GM18868 (cell line): ENCODE measurements at regions not wholly inside any gene's neighbourhood (a gene's known extent, or its start where the extent isn't known, plus 50 kb on each side); places are given as distances from the start of the nearest gene placed in this dataset.
"Not testable (repeated sequence)": the region's sequence is repeated elsewhere in the genome, so short reads cannot be mapped to it uniquely, and the experiment has no call there.

Source experiments
- ATAC-seq: cut with Tn5 transposase; IDR thresholded peaks from one replicate; pipeline ENCODE4 v1.9.1; 2021; ENCODE audit warnings: mild to moderate bottlenecking, moderate library complexity; ENCODE audit not compliant: unreplicated experiment

- ATAC-seq, result no peak
These were observed 77.0 kb upstream of the ATL2 start for GRCh38 chr2:38454081-38454480.

- not testable (repeated sequence) for ATAC-seq
These were observed 74.7 kb upstream of the ATL2 start for GRCh38 chr2:38451778-38452177.

GRCh38 chr2:38450509-38450908 lies 73.4 kb upstream of the ATL2 start:
- no peak for ATAC-seq

DNA sequence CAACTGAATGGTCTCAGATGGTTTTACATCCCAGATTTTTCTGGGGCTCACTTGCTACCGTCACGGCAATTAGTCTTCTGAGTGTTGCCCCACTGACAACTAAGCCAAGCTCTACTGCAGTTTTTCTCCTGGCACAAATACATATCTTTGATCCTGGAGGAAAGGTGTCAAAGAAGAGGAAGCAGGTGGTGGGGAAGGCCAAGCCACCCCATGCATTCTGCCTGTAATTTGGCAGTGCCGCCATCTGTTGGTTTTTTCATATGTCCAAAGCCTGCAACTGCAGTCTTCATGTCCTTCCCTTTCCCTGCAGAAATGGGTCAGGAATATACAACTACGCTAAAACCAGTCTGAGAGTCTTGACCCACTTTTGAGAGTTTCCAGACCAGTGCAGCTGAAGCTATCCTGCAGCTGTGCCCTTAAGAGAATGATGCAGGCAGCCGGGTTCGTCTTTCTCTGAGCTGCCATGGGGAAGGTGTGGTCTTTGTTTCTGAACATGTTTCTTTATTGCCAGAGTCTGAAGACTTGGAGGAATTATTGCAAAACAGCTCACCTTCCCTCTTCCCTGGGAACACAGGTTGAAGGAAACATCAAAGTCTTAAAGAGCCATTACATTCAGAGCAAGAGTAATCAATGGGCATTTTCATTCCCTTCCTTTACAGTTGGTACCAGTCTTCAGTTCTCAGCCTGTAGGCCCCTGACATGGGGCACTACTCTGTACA lies 71.8 kb upstream of the ATL2 start:
- ATAC-seq, result no peak

DNA sequence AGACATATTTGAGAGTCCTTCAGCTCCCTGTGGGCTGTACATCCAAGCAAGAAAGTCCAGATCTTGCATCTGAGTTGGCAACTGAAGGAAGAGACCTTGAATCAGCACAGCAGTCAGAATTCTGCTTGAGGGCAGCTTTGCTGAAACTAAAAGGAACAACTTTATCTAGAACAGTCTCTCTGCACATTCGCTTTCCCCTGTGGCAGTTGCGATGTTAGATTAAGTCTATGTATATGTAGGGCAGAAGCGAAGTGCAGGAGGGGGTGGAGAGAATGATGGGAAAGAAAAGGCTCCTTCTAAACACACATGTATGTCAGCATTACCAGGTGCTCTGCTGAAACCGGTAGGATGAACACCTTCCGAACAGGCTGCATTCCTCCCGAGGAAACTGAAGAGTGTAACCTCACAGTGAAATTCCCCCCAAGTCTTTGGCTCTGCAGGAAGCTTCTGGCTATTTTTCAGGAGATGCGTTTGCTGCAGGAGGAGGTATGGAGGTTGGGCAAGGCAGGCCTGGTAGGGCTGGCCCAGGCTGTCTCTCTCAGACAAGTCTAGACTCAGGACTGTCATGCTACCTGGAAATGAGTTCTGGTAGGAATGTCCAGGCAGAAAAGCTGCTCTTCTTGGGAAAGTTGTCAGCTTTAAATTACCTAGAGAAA lies 70.0 kb upstream of the ATL2 start:
- no peak for ATAC-seq

- ATAC-seq, result no peak
These were observed 69.3 kb upstream of the ATL2 start for GRCh38 chr2:38446418-38446817.

- no peak for ATAC-seq
These were observed 67.2 kb upstream of the ATL2 start for GRCh38 chr2:38444247-38444646.

DNA sequence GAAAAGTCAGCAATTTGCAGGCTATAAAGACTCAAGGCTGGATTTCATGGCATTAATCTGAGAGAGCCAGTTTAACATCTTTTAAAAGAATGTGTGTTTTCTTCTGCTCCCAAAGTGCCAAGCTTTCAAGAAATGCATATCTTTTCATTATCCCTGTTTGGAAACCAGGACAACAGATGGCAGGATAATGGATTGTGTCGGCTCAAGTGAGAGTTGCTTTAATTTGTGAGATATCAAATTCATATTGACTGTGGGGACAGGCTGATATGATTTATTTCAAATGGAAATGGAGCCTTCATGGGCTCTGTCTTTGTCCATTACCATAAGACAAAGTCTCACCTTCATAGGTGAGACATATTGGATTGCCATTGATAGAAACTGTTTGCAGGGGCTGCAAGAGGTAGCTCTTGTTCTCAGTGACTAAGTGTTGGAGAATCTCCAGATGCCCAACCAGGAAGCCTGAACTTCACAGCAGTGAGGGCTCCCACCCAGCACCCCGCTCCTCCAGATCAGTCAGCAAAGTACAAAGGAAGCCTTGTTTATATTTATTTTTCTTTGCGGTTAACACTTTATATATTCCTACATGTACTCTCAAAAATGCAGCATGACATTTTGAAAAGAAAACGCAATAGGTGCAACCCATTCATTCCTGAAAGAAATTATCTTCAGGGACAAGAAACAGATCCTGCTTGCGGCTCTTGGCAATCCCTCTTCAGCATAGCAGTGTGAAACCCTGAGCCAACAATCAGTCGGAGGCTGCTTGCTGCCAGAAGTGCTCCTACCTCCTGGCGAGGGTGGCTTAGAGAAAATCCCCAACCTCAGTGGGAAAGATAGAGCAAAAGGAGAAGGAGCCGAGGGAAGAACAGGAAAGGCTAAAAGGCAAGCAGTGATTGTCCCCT lies 65.8 kb upstream of the ATL2 start:
- ATAC-seq, result no peak

DNA sequence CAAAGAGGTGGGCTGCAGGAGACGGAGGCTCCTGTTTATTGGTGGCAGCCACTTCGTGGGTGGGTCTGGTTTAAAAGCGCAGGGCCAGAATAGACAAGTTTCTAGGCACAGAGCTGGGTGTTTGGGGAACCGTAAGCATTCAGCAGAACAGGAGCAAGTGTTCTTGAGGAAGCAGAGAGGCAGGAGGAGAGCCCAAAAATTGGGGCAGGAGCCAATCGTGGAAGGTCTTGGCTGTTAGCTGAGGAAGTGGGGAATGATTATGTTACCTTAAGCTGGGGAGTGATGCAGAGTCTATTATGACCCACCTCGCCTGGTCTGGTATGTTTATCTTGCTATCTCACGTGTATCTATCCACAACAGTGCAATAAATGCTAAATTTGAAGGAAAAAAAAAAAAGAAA lies 64.3 kb upstream of the ATL2 start:
- no peak for ATAC-seq

- no peak for ATAC-seq
These were observed 63.6 kb upstream of the ATL2 start for GRCh38 chr2:38440655-38441054.

DNA sequence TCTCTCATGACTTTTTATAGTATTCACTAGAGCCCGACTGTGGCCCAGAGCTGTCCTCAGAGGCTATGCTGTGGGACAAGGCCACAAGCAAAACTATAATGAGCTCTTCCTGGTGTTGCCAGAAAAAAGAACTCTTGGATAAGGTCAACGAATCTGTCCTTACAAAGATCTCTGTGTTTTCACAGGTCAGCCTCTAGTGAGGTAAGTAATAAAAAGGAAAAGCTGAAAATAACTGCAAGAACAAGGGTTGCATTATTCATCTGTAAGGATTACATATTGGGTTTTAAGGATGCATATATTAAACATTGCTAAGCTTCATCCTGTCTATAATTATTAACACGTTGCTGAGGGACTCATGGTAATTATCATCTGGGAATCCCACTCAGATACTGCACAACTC lies 62.8 kb upstream of the ATL2 start:
- no peak for ATAC-seq

DNA sequence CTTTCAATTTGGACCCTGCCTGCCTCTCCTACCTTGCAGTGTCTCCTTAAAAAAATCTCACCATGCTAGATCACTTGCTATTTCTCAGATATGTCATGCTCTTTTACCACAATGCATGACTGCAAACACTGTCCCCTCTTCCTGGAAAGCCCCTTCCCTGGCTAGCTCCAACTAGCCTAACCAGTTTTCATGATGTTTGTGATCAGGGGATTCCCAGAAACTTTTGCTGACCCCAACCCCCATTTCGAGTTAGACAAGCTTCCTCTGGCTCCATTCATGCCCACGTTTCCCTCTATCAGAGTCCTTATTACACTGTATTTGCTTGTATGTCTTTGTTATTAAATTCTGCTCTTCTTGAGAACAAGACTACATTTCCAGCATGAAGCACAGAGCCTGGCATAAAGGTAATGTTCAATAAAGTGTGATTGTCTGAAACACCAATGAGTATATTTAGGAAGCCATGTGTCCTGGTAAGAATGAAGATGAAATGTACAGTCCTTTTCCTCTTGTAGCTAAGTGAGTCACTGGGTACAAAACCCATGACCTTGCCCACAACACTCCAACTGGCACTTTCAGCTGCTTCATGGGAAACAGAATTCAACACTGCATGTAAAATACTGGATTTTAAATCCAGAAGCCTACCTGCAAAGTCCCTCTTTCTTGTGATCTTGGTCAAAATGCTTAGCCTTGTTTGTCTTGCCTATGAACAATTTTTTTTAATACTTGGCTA lies 62.0 kb upstream of the ATL2 start:
- ATAC-seq, result peak; percentile 92

DNA sequence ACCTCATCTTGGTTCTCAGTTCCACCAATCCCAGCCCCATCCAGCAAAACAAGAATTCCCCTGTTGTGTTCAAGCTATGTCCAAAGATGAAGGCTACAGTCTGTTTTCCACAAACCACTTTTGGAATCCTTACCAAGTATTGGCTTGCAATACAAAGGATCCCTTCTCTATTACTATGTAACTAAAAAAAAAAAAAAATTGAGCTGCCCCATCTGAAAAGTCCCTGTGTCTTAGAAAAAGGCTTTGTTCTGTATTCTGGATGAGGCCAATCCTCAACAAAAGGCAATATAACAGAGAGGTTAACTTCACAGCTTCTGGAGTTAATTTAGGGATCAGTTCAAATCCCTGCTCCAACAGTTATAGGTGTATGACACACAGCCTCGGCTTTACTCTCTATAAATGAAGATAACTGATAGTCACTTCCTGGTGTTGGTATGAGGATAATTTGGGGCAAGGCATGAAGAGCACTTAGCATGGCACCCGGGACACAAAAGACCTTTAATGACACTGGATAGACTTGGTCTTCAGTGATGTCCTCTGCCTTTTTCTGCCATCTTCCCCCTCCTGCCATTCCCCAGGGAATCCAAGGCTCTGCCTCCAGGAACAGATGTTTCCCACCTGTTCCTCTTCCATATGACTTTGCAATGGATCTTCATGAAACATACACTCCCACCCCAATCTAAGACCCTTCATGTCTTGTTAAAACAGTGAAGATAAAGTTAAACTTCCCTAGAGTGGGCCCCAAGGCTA lies 61.2 kb upstream of the ATL2 start:
- ATAC-seq, result no peak

DNA sequence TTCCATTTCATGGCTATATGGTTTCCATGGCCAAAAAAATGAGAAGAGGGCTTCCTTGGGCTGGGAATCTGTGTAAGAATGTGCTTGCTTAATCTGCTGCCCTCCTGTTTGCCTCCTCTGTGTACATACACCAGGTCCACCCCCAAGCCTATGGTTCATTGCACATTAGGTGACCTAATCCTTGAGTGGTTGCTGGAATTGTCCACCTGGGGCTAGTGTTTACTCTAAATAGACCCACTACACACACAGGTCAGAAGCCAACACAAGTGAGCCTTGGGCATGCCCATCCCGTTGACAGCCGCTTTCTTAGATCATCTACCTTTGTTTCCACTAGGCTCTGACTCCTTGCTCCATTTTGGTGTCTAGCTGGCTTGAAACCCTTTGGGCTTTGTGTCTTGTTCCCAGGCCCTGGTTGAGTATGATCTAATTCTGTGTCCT lies 59.2 kb upstream of the ATL2 start:
- no peak for ATAC-seq

DNA sequence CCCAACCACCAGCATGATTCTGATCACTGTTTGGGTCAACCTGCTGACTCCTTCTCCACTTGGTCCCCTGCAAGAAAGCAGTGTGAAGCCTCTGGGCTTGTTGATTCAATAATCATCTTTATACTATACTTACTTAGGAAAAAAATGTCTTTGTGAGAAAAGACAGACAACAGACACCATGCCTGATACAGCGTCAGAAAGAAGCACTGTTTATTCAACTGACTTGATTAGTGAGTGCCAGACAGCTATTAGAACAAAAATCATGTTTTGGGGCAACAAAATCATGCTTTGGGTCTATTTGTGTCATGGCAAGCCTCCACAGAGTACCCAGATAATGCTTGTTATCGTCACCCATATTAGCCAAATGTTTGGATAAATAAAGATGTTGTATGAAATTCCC lies 58.7 kb upstream of the ATL2 start:
- ATAC-seq, result no peak

DNA sequence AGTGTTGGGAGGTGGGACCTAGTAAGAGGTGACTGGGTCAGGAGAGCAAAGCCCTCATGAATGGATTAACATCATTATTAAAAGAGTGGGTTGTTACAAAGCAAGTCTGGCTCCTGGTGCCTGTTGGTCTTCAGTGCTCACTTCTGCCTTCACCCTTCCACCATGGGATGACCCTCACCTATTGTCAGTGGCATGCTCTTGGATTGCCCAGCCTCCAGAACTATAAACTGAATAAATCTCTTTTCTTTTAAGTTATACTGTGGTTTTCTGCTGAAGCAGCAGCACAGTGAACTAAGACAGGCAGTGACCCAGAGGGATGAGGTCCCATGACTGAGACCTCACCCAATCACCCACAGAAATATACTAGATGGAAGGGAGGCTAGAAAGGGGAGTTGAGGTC lies 57.5 kb upstream of the ATL2 start:
- no peak for ATAC-seq

DNA sequence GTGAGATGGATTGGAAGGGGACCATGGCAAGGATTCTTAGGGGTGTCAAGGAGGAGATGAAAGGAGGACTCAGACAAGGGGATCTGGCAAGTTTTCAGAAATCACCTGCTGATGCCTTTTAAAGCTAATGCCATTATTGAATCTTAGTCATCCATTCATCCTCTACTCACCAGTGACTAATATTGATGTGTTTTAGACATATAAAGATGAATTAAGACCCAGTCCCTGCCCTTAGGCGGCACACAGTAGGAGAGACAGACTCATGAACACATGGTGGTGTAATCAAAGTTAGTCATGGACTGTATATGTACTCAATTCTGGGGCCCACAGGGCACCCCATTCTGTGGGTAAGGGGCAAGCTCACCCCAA lies 56.5 kb upstream of the ATL2 start:
- no peak for ATAC-seq

DNA sequence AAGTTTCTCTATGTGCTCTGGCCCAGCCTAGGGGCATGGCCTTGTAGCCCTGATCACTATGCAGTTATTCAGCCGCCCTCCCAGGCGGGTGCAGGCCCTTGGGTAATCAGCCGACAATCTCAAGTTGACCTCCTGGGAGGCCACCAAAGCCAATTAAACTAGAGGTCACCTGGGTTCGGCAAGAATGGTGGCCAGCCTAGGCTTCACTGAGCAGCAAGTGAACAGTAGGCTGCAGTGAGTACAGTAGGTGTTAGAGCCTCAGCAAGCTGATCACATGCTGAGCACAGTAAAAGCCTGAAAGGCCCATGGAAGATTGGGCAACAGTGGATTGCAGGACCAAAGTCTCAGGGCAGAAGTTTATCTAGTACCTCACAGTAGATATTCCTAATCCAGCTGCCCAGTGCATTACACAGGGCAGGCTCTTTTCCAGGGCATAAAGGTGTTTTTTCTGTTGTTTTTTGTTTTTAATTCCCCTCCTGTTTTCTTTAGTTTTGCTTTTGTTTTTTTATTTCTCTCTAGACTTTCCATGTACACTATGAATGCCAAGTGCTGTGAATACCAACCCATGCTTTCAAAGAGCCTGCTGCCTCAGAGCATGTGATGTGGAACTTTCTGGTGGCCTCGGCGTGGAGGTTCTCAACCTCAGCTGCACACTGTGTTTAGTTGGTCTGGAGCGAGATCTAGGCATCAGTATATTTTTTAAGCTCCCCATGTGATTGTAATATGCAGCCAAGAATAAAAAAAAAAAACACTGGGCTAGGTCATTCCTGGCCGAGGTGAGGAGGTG lies 55.9 kb upstream of the ATL2 start:
- ATAC-seq, result no peak

DNA sequence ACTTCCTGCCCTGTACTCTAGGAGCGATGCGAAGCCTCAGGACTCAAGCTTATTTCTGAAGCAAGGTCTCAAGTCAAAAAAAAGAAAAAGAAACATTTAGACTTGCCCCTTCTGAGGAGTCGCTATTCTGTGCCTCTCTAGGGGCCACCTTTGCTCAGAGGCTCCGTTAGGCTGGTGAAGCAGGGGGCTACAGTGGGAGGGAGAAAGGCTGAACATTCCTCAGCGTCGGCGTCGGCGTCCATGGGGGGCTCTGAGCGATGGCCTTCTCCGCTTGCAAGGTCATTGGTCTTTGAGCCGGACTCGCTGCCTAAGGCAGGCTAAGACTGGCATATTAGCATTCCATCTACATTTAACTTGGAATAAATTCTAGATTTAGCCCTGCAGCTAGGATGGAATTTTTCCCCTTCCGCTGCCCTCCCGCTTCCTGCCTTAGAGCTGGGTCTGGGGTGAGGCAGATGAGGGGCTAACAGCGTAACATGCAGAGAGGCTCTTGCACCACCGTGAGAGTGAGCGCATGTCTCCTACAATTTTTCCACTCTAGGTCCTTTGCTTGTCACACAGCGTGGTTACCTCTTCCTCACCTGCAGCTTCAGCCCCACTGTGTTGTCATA lies 53.6 kb upstream of the ATL2 start:
- no peak for ATAC-seq
